Mammary epithelial cell (primary cell): ENCODE measurements at regions not wholly inside any gene's neighbourhood (a gene's known extent, or its start where the extent isn't known, plus 50 kb on each side); places are given as distances from the start of the nearest gene placed in this dataset.

Experiments used
- EZH2 ChIP-seq: IDR thresholded peaks from 2 replicates; pipeline ENCODE4 v1.6.1; 2012; ENCODE audit warnings: low read length, inconsistent platforms, borderline replicate concordance
- TF ChIP-seq, protein P1 (sequence below), 2 donors: IDR thresholded peaks in 1 of 2; conservative IDR thresholded peaks in 1 of 2; 2 replicates each; pipeline ENCODE4 v1.5.1; 2011 to 2012; ENCODE audit warnings: inconsistent platforms in 2 of 2, low read length in 2 of 2, mild to moderate bottlenecking in 2 of 2, control low read depth in 1 of 2, low read depth in 1 of 2; ENCODE audit not compliant: insufficient read depth in 1 of 2; ENCODE audit errors: extremely low read depth in 1 of 2

DNA sequence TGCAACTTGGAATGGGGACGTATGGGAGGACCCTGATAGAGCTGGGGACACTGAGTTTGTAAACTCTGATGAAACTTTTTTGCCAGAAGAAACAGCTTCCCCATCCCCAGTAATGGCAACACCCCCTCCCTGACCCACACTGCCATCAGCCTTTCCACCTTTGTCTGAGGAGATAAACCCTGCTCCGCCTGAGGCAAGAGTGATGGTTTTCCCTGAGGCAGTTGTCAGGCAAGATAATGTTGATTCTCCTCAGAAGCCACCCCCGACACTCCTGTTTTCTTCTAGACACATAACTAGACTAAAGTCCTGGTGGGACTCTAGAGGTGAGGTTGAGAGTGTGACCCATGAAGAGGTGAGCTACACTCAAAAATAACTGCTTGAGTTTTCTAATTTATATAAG, 71.9 kb upstream of the STK26 start:
- TF ChIP-seq, protein P1, sequence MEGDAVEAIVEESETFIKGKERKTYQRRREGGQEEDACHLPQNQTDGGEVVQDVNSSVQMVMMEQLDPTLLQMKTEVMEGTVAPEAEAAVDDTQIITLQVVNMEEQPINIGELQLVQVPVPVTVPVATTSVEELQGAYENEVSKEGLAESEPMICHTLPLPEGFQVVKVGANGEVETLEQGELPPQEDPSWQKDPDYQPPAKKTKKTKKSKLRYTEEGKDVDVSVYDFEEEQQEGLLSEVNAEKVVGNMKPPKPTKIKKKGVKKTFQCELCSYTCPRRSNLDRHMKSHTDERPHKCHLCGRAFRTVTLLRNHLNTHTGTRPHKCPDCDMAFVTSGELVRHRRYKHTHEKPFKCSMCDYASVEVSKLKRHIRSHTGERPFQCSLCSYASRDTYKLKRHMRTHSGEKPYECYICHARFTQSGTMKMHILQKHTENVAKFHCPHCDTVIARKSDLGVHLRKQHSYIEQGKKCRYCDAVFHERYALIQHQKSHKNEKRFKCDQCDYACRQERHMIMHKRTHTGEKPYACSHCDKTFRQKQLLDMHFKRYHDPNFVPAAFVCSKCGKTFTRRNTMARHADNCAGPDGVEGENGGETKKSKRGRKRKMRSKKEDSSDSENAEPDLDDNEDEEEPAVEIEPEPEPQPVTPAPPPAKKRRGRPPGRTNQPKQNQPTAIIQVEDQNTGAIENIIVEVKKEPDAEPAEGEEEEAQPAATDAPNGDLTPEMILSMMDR (conservative IDR thresholded peaks at IDR 0.05 in 1 of 2, IDR thresholded peaks at IDR 0.05 in 1 of 2; ENCODE audit: extremely low read depth in 1 of 2, insufficient read depth in 1 of 2, low read depth in 1 of 2, low read length in 2 of 2): no peak
- TF ChIP-seq EZH2: no peak
